Ovary (tissue), 3 donors: ENCODE measurements at regions not wholly inside any gene's neighbourhood (a gene's known extent, or its start where the extent isn't known, plus 50 kb on each side); places are given as distances from the start of the nearest gene placed in this dataset.

Experiments used
- CTCF ChIP-seq, 3 donors: fragments of 450-650 bp in 2 of 3; fragments of 200-600 bp in 1 of 3; IDR thresholded peaks; one replicate each; pipeline versions ENCODE4 v1.5.1 to v1.8.0; 2016 to 2022; ENCODE audit warnings: antibody characterized with exemption in 3 of 3, mild to moderate bottlenecking in 1 of 3
- EP300 ChIP-seq: sonication (generic); formaldehyde crosslinking; IDR thresholded peaks from one replicate; pipeline ENCODE4 v1.6.1; 2017; ENCODE audit warnings: antibody characterized with exemption
- POLR2A ChIP-seq: fragments of 450-650 bp; IDR thresholded peaks from one replicate; pipeline ENCODE4 v1.6.1; 2017; ENCODE audit warnings: antibody characterized with exemption, mild to moderate bottlenecking, moderate library complexity
- donor health status: DM: no; HTN: no; CAD: no.

GRCh38 chr2:62412347-62412742 is 93.7 kb downstream of the TMEM17 start:
- no peak for TF ChIP-seq CTCF (IDR thresholded peaks at IDR 0.05)
- no peak for TF ChIP-seq POLR2A
- TF ChIP-seq EP300, result no peak
